IgD-negative memory B cell (primary cell): ENCODE measurements at regions not wholly inside any gene's neighbourhood (a gene's known extent, or its start where the extent isn't known, plus 50 kb on each side); places are given as distances from the start of the nearest gene placed in this dataset.
A peak's percentile ranks its signal among the peaks of the same experiment; 100 is the strongest.

Experiments used
- H3K27ac Mint-ChIP-seq, 3 donors: one replicate each; pipeline ENCODE4 v1.8.0; 2020 to 2022; ENCODE audit warnings: mild to moderate bottlenecking in 3 of 3, mixed read lengths in 3 of 3, moderate library complexity in 1 of 3
- H3K27me3 Mint-ChIP-seq: one replicate; pipeline ENCODE4 v1.8.0; 2021; ENCODE audit warnings: mixed read lengths
- H3K36me3 Mint-ChIP-seq: one replicate; pipeline ENCODE4 v1.8.0; 2020; ENCODE audit warnings: mild to moderate bottlenecking, mixed read lengths
- H3K4me1 Mint-ChIP-seq, 3 donors: one replicate each; pipeline ENCODE4 v1.8.0; 2020 to 2022; ENCODE audit warnings: mixed read lengths in 3 of 3, mild to moderate bottlenecking in 1 of 3
- H3K4me3 Mint-ChIP-seq, 4 donors: one replicate each; pipeline ENCODE4 v1.8.0; 2020 to 2022; ENCODE audit warnings: mild to moderate bottlenecking in 4 of 4, mixed read lengths in 4 of 4, moderate library complexity in 3 of 4
- H3K9me3 Mint-ChIP-seq, 3 donors: one replicate each; pipeline ENCODE4 v1.8.0; 2020 to 2021; ENCODE audit warnings: mixed read lengths in 3 of 3, mild to moderate bottlenecking in 1 of 3

DNA sequence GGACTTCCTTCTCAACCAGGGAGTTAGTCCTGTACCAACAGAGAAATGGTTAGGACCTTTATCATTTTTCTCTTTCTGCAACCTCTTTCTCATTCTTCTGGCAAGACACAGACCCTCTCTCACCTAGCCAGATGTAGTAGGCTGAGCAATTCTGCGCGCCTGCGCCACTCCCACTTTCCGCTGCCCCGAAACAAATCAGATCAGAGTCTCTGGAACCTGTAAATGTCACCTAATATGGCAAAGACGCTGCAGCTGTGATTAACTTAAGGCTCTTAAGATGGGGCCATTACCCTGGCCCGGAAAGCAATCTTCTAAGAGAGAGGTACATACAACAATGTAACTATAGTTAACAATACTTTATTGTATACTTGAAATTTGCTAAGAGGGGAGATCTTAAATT is 94.3 kb upstream of the ASIC2 start:
- no peaks in the 10 kb centered on the region for H3K9me3 Mint-ChIP-seq
- H3K4me1 Mint-ChIP-seq: no peaks in the 10 kb centered on the region
- H3K27ac Mint-ChIP-seq: no peak overlapping the region
- H3K36me3 Mint-ChIP-seq: peaks cover 2% of the 10 kb centered on the region
- H3K27me3 Mint-ChIP-seq: peaks cover 1% of the 10 kb centered on the region
- H3K4me3 Mint-ChIP-seq: no peak overlapping the region

DNA sequence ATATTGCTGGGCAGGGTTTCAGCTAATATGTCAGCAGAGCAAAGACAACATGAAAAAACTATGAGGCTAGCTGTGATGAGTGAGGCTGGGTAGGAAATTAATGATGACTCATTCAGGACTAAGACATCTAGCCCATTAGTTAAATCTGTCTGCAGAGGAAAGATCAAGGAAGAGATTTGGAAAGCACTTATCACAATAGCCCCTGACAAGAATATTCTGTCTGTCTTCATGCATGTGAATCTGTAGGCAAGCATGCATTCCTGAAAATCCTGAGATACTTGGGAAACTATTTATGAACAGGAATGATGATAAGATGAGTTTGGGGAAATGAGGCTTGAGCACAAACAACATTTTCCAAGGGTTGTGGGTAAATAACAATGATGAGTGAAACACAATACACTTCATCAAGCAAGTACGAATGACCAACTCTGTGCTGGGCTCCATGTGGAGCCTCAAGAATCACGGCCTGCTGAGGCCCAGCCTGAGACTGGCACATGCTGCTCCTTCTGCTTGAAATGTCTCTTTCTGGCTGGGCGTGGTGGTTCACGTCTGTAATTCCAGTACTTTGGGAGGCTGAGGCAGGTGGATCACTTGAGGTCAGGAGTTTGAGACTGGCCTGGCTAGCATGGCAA is 96.5 kb upstream of the ASIC2 start:
- Mint-ChIP-seq H3K4me1 (no peaks in the 10 kb centered on the region), H3K9me3 (no peaks in the 10 kb centered on the region), H3K36me3 (peaks cover 2% of the 10 kb centered on the region), H3K27me3 (peaks cover 4% of the 10 kb centered on the region), H3K27ac (no peak overlapping the region), H3K4me3 (no peak overlapping the region)

DNA sequence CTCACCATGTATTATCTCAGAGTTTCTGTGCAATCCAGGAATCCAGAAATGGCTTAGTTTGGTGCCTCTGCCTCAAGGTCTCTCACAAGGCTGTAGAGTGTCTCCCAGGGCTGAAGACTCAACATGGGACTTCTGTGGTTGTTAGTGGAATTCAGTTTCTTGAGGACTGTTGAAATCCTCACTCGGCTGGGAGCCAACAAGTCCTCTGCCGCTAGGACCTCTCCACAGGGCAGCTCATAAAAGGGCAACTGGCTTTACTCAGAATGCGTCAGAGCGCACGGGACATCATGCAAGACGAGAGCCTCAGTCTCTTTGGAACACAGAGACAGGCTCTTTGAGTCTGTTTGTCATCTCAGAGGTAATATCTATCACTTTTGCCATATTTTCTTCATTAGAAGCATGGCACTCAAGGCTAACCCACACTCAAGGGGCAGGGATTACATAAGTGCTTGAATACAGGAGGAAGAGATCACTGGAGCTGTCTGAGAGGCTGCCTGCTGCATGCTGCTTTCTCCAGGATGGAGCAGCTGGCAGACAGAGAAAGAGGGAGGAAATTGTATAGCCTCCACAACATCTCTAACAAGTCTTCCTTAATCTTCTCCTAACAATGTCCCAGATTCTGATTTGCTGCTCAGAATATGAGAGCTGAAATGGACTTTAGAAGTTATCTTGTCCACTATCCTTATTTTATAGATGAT is 97.5 kb upstream of the ASIC2 start:
- Mint-ChIP-seq H3K27ac (no peak overlapping the region), H3K36me3 (no peaks in the 10 kb centered on the region), H3K4me1 (no peaks in the 10 kb centered on the region), H3K9me3 (peaks cover 0 to 2% (median 2%) of the 10 kb centered on the region in 3 donors), H3K4me3 (no peak overlapping the region), H3K27me3 (peaks cover 4% of the 10 kb centered on the region)

DNA sequence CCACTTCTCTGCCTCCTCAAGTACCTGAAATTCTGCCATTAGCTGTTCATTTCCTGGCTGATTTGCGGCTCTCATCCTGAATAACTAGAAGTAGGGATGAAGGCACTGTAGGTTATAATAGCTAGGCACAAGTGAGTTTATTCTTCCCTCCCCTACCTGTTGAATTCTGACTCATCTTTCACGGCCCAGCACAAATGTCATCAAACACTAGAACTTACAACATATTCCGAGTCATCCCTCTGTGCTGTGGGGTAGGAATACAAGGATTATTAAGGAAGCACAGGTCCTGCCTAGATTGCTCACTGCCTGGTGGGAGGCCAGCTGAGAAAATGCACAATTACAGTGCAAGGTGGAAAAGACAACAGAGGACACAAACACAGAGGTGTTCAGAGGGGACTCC is 103.7 kb upstream of the ASIC2 start:
- H3K9me3 Mint-ChIP-seq: peaks cover 2 to 3% (median 2%) of the 10 kb centered on the region in 3 donors
- H3K27me3 Mint-ChIP-seq: peaks cover 4% of the 10 kb centered on the region
- no peaks in the 10 kb centered on the region for H3K4me1 Mint-ChIP-seq
- no peak overlapping the region for H3K4me3 Mint-ChIP-seq
- no peaks in the 10 kb centered on the region for H3K36me3 Mint-ChIP-seq
- no peak overlapping the region for H3K27ac Mint-ChIP-seq

DNA sequence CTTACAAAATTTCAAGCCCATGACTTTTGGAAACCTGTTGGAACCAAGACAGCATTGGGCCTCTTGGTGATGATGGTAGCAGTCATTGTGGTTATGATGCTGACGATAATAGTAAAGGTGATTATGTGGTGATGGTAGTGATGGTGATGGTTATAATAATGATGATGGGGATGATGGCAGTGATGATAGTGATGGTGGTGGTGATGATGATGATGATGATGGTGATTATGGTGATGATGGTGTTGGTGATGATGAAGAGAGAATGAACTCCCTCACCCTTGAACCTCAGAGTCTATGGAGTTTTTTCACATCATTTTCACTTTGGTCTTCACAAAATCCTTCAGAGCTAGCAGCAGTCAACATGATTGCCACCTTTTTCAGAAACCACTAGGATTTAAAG is 105.3 kb upstream of the ASIC2 start:
- Mint-ChIP-seq H3K27me3 (no peaks in the 10 kb centered on the region), H3K4me1 (no peaks in the 10 kb centered on the region), H3K9me3 (peaks cover 2 to 5% (median 3%) of the 10 kb centered on the region in 3 donors), H3K27ac (peak overlapping the region in 1 of 3 donors; percentile 53), H3K36me3 (no peaks in the 10 kb centered on the region), H3K4me3 (no peak overlapping the region)

DNA sequence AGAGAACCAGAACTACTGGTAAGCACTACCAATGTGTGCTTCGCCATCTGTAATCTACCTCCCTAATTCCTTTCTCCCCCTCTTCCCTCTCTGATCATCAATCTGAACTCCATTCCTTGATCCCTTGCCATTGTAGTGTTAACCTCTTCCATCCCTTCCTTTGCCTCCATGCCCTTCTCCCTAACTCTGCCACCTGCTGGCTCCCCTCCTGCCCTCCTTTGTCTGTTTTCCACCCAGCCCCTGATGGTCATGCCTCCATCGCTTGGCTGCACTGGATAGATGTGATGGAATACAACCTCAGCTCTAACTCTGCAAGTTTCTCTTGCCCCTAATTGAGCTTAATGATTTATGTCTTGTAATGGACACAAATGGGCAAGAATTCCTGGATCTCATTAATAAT is 108.2 kb upstream of the ASIC2 start:
- no peak overlapping the region for H3K4me3 Mint-ChIP-seq
- H3K27ac Mint-ChIP-seq: no peak overlapping the region
- H3K9me3 Mint-ChIP-seq: peaks cover 0 to 3% (median 3%) of the 10 kb centered on the region in 3 donors
- no peaks in the 10 kb centered on the region for H3K4me1 Mint-ChIP-seq
- no peaks in the 10 kb centered on the region for H3K36me3 Mint-ChIP-seq
- peaks cover 3% of the 10 kb centered on the region for H3K27me3 Mint-ChIP-seq

DNA sequence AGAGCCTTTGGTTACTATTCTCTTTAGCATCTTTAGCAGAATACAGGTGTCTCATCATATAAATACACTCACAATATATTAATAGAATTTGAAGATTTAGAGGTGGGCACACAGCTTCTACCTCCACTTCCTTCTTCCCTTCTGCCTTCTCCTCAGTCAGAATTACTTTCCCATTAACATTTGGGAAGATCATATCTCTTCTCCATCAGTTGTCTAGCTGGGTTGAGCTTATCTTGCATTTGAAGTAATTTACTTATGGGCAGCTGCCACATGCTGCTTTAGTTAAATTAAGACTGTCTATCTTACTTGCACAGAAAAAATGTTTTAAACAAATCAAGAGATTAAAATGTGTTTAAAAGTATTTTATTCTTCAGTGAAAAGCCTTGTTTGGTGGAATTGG is 110.1 kb upstream of the ASIC2 start:
- no peak overlapping the region for H3K4me3 Mint-ChIP-seq
- no peaks in the 10 kb centered on the region for H3K4me1 Mint-ChIP-seq
- H3K36me3 Mint-ChIP-seq: no peaks in the 10 kb centered on the region
- H3K27ac Mint-ChIP-seq: no peak overlapping the region
- peaks cover 3% of the 10 kb centered on the region for H3K27me3 Mint-ChIP-seq
- H3K9me3 Mint-ChIP-seq: peaks cover 0 to 3% (median 0%) of the 10 kb centered on the region in 3 donors

DNA sequence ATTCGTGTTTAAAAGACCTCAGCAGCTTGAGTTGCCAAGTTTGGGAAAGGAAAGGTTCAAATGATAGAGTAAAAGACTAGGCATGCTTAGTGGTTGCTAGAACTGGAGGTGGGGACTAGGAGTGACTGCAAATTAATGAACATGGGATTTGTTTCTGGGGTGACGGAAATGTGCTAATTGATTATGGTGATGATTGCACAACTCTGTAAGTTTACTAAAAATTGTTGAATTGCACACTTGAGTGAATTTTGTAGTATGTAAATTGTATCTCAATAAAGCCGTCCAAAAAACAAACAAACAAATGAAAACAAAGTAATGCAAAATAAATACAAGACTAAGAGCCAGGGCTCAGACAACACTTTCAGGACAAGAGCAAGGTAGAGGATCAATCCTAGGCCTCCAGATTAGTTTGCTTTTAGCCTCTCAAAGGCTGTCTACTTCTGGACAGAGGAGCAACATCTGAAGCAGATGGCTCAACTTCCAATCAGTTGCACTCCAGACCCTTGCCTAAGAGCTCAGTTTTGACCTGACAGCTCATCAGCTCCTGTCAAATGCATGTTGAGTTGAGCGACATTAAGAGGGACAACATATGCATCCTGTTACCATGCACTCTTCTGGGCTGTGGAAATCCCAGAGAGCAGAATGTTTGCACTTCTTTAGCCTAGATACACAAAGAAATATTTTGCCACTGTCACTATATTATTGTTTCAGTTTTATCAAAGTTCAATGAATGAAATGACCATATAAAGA is 111.2 kb upstream of the ASIC2 start:
- no peak overlapping the region for H3K27ac Mint-ChIP-seq
- no peaks in the 10 kb centered on the region for H3K36me3 Mint-ChIP-seq
- H3K9me3 Mint-ChIP-seq: peaks cover 0 to 3% (median 0%) of the 10 kb centered on the region in 3 donors
- no peak overlapping the region for H3K4me3 Mint-ChIP-seq
- no peaks in the 10 kb centered on the region for H3K4me1 Mint-ChIP-seq
- peaks cover 3% of the 10 kb centered on the region for H3K27me3 Mint-ChIP-seq

DNA sequence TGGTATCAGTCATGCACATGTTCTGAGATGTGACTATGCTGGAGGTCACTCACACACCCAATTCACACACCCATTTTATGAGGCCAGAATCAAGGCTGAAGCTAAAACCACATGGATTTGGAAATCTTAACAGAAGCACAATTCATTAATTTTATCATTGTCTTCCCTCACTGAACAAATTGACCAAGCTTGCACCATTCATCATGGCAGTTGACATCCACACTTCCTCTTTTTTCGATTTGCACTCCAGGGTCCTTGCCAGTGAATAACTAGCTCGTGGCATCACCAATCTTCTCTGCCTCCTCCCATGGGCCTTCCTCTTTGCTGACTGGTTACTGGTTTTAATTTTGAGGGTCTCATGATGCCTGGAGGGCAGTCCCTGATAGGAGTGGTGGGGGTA is 123.0 kb upstream of the ASIC2 start:
- Mint-ChIP-seq H3K9me3 (peaks cover 0 to 6% (median 3%) of the 10 kb centered on the region in 3 donors), H3K4me1 (peaks cover 0 to 4% (median 0%) of the 10 kb centered on the region in 3 donors), H3K36me3 (peaks cover 2% of the 10 kb centered on the region), H3K27me3 (peaks cover 2% of the 10 kb centered on the region), H3K27ac (no peak overlapping the region), H3K4me3 (no peak overlapping the region)

DNA sequence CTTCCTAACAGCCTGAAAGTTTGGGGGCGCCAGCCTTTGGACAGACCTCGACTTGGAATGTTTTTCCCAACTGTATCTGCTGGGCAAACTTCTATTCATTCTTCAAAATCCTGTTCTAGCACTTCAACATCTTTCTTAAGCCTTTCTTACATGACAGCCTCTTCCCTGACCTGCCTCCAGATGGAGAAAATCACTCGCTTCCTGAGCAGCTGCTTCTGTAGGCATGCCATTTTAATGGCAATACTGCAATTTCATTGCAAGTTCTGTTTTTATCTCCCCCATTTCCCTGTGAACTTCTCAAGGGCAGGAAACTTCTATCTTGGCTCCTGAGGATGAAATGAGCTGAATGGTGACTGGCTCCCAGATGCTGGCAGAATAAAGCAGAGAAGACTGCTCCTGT is 128.8 kb upstream of the ASIC2 start:
- Mint-ChIP-seq H3K9me3 (peaks cover 0 to 8% (median 2%) of the 10 kb centered on the region in 3 donors), H3K27ac (no peak overlapping the region), H3K4me1 (no peaks in the 10 kb centered on the region), H3K4me3 (no peak overlapping the region), H3K27me3 (peaks cover 2% of the 10 kb centered on the region), H3K36me3 (no peaks in the 10 kb centered on the region)

DNA sequence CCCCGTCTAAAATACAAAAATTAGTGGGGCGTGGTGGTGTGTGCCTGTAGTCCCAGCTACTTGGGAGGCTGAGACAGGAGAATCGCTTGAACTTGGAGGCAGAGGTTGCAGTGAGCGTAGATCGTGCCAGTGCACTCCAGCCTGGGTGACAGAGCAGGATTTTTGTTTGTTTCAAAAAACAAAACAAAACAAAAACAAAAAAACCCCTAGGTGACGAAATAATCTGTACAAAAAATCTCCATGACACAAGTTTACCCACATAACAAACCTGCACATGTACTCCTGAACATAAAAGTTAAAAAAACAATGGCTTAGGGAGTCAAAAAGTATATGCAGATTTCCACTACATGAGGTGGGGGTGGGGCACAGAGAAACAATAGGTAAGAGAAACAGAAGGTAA is 140.5 kb upstream of the ASIC2 start:
- Mint-ChIP-seq H3K27me3 (no peaks in the 10 kb centered on the region), H3K9me3 (peaks cover 0 to 4% (median 4%) of the 10 kb centered on the region in 3 donors), H3K27ac (no peak overlapping the region), H3K4me1 (no peaks in the 10 kb centered on the region), H3K36me3 (no peaks in the 10 kb centered on the region), H3K4me3 (no peak overlapping the region)

DNA sequence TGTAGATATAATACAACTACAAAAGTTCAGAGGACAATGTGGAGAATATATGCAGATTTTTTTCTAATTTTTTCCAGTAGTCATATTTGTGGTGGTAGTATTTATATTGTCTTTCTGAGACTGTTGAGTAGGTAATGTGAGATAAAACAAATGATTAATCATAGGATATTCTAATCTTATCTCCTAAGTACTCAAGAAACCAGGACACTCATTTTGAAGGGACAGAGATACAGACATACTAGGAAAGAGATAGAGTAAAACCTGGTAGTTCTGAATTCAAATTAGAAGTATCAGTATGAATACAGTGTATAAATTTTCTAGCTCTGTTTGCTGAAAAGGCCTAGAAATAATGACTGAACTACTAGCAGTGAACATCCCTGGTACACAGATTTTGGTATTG is 141.7 kb upstream of the ASIC2 start:
- H3K4me3 Mint-ChIP-seq: no peak overlapping the region
- H3K9me3 Mint-ChIP-seq: peaks cover 0 to 4% (median 4%) of the 10 kb centered on the region in 3 donors
- no peaks in the 10 kb centered on the region for H3K27me3 Mint-ChIP-seq
- H3K27ac Mint-ChIP-seq: no peak overlapping the region
- no peaks in the 10 kb centered on the region for H3K4me1 Mint-ChIP-seq
- H3K36me3 Mint-ChIP-seq: no peaks in the 10 kb centered on the region

DNA sequence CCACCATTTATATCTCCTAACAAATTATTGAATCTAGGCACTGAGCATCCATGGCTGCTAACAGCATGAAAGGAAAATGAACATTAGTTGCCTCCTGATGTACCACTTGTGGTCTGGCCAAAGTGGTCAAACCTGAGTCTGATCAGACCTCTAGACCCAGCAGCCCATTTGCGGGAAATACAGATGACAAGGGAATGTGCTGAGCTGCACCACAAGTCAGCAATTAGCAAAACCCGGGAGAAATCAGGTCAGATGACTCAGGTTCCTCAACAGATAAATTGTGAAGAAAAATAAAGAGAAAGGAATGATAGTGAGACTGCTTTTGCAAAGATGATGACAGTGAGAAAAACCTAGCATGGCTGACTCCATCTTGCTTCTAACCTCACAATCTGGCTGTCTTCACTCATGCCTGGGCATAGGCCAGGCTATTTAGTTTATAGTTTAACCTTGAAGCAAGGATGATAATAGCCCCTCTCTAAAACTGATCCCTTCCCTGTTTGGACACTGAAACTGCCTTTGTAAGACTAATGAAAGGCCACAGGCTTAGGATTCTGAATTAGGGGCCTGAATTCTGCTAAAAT is 142.7 kb upstream of the ASIC2 start:
- Mint-ChIP-seq H3K4me3 (no peak overlapping the region), H3K9me3 (peaks cover 0 to 4% (median 4%) of the 10 kb centered on the region in 3 donors), H3K27me3 (no peaks in the 10 kb centered on the region)

DNA sequence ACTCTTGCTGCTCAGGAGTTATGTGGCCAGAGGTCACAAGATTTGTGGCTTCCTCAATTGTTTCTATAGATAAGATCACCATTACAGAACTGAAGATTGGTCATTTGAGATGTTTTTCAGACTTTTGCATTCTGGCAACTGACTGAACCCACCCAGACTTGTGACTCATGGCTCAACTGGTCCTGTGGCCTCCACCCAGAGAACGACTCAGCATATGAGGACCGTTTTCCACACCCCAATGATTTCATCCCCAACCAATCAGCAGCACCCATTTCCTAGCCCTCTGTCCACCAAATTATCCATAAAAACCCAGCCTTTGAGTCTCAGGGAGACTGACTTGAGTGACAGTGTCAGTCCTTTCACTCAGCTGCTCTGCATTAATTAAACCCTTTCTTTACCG is 143.2 kb upstream of the ASIC2 start:
- no peak overlapping the region for H3K4me3 Mint-ChIP-seq
- H3K27ac Mint-ChIP-seq: no peak overlapping the region
- H3K36me3 Mint-ChIP-seq: no peaks in the 10 kb centered on the region
- H3K27me3 Mint-ChIP-seq: no peaks in the 10 kb centered on the region
- peaks cover 0 to 4% (median 4%) of the 10 kb centered on the region in 3 donors for H3K9me3 Mint-ChIP-seq
- no peaks in the 10 kb centered on the region for H3K4me1 Mint-ChIP-seq

More for the DNA sequence above, 142.7 kb upstream of the ASIC2 start:
- Mint-ChIP-seq H3K27ac (no peak overlapping the region), H3K4me1 (no peaks in the 10 kb centered on the region), H3K36me3 (no peaks in the 10 kb centered on the region)

DNA sequence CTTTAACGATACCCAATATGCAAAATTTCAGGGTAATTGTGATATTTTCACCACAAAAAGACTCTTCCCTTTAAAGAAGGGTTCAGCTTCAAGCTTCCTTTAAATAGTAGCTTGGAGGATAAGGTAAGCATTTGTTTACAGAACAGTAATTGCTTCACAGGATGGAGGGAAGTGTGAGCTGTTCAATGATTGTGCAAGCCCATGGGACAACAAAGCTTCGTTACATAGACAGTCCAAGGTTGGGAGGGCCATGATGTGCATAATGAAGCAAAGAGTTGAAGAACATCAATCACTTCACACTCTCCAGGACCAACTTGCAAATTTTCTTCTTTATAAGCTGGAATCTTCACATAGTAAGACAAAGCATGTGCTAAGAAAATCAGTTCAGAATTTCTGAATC is 145.0 kb upstream of the ASIC2 start:
- no peaks in the 10 kb centered on the region for H3K36me3 Mint-ChIP-seq
- H3K27ac Mint-ChIP-seq: no peak overlapping the region
- no peak overlapping the region for H3K4me3 Mint-ChIP-seq
- H3K4me1 Mint-ChIP-seq: no peaks in the 10 kb centered on the region
- H3K27me3 Mint-ChIP-seq: peaks cover 1% of the 10 kb centered on the region
- H3K9me3 Mint-ChIP-seq: peaks cover 4 to 6% (median 5%) of the 10 kb centered on the region in 3 donors
